Progenitor cell of endocrine pancreas (in vitro differentiated cells): ENCODE measurements at regions not wholly inside any gene's neighbourhood (a gene's known extent, or its start where the extent isn't known, plus 50 kb on each side); places are given as distances from the start of the nearest gene placed in this dataset.

ENCODE experiments used
- DNase-seq: peaks from one replicate; pipeline ENCODE4 v3.0.0; 2021; ENCODE audit warnings: low spot score; ENCODE audit not compliant: unreplicated experiment
- H3K27ac Mint-ChIP-seq: 2 replicates; pipeline ENCODE4 v1.8.0; 2021; ENCODE audit warnings: mild to moderate bottlenecking, moderate library complexity, mixed read lengths
- H3K27me3 Mint-ChIP-seq: 2 replicates; pipeline ENCODE4 v1.8.0; 2021; ENCODE audit warnings: mixed read lengths
- H3K36me3 Mint-ChIP-seq: 2 replicates; pipeline ENCODE4 v1.8.0; 2022; ENCODE audit warnings: mixed read lengths; ENCODE audit not compliant: insufficient read depth
- H3K4me1 Mint-ChIP-seq: 2 replicates; pipeline ENCODE4 v1.8.0; 2021; ENCODE audit warnings: low read depth, mixed read lengths
- H3K4me3 Mint-ChIP-seq: 2 replicates; pipeline ENCODE4 v1.8.0; 2021; ENCODE audit warnings: low read depth, mild to moderate bottlenecking, moderate library complexity, mixed read lengths
- H3K9me3 Mint-ChIP-seq: 2 replicates; pipeline ENCODE4 v1.8.0; 2021; ENCODE audit warnings: low read depth, mixed read lengths
- CTCF ChIP-seq: fragments of 200-600 bp; sonication (generic); IDR thresholded peaks from one replicate; pipeline ENCODE4 v1.5.0; 2021; ENCODE audit warnings: antibody characterized with exemption, mild to moderate bottlenecking; ENCODE audit not compliant: unreplicated experiment

- H3K27ac Mint-ChIP-seq: no peak overlapping the region
- H3K27me3 Mint-ChIP-seq: peaks cover 41% of the 10 kb centered on the region
- no peaks in the 10 kb centered on the region for H3K36me3 Mint-ChIP-seq
- H3K4me1 Mint-ChIP-seq: no peaks in the 10 kb centered on the region
- H3K9me3 Mint-ChIP-seq: no peaks in the 10 kb centered on the region
- no peak for TF ChIP-seq CTCF
- DNase-seq: no peak
- no peak overlapping the region for H3K4me3 Mint-ChIP-seq
Measured at GRCh38 chr17:79361221-79361734, 249.6 kb downstream of the RBFOX3 start.

- H3K9me3 Mint-ChIP-seq: no peaks in the 10 kb centered on the region
- no peak for TF ChIP-seq CTCF
- no peak overlapping the region for H3K4me3 Mint-ChIP-seq
- no peak overlapping the region for H3K27ac Mint-ChIP-seq
- no peak for DNase-seq
- H3K36me3 Mint-ChIP-seq: no peaks in the 10 kb centered on the region
- H3K27me3 Mint-ChIP-seq: peaks cover 37% of the 10 kb centered on the region
- no peaks in the 10 kb centered on the region for H3K4me1 Mint-ChIP-seq
Measured at GRCh38 chr17:79360196-79360595, 250.7 kb downstream of the RBFOX3 start.

GRCh38 chr17:79356839-79357447 lies 253.9 kb downstream of the RBFOX3 start:
- no peaks in the 10 kb centered on the region for H3K9me3 Mint-ChIP-seq
- DNase-seq: no peak
- H3K36me3 Mint-ChIP-seq: no peaks in the 10 kb centered on the region
- peaks cover 39% of the 10 kb centered on the region for H3K27me3 Mint-ChIP-seq
- no peak overlapping the region for H3K27ac Mint-ChIP-seq
- no peak overlapping the region for H3K4me3 Mint-ChIP-seq
- no peak for TF ChIP-seq CTCF
- H3K4me1 Mint-ChIP-seq: no peaks in the 10 kb centered on the region

- Mint-ChIP-seq H3K9me3 (no peaks in the 10 kb centered on the region), H3K27me3 (peaks cover 28% of the 10 kb centered on the region), H3K4me1 (no peaks in the 10 kb centered on the region), H3K36me3 (no peaks in the 10 kb centered on the region), H3K27ac (no peak overlapping the region), H3K4me3 (no peak overlapping the region)
- DNase-seq: no peak
- no peak for TF ChIP-seq CTCF
Measured at GRCh38 chr17:79355165-79355564, 255.7 kb downstream of the RBFOX3 start.

GRCh38 chr17:79354173-79354820 lies 256.6 kb downstream of the RBFOX3 start:
- Mint-ChIP-seq H3K27ac (no peak overlapping the region), H3K4me1 (no peaks in the 10 kb centered on the region), H3K9me3 (no peaks in the 10 kb centered on the region), H3K27me3 (peaks cover 34% of the 10 kb centered on the region), H3K4me3 (no peak overlapping the region), H3K36me3 (no peaks in the 10 kb centered on the region)
- no peak for TF ChIP-seq CTCF
- DNase-seq: no peak
